ENCODE measurements at regions not wholly inside any gene's neighbourhood (a gene's known extent, or its start where the extent isn't known, plus 50 kb on each side); places are given as distances from the start of the nearest gene placed in this dataset.

DNA sequence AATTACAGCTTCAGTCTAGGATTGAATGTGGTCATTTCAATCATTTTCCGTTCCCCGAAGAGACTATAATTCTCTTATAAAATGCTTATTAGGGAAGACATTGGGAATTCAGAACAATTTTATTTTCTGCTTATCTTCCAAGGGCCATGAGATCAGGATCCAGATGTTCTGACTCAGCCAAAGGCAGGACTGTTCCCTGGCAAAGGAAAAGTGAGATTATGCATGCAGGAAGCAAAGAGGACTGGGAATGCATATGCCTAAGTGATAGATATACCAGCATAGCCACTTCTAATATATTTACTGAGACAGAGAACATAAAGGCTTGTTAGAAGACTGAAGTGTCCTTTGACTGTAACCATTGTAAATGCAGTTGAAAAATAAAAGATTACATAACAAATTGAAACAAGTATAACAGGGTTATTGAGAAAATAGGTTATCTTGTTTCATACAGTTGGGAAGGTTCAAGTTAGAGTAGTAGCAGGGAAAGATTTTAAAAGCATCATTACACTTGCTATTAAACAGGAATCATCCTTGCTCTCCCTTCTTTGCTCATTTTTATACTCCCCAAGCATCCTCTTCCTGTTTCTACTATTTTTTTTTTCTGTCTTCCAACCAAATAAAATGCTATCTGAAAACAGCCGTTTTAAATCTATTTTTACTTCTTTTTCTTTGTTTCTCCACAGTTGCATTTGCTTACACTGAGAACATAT is 439.6 kb upstream of the ADAMTS5 start:
- Histone ChIP-seq H3K27ac (no peak overlapping the region), H3K4me1 (ENCODE audit: low read depth) (no peaks in the 10 kb centered on the region), H3K36me3 (no peaks in the 10 kb centered on the region), H3K27me3 (no peaks in the 10 kb centered on the region), H3K9me3 (ENCODE audit: low read depth) (no peaks in the 10 kb centered on the region), H3K4me3 (no peak overlapping the region)
- TF ChIP-seq, protein P1, sequence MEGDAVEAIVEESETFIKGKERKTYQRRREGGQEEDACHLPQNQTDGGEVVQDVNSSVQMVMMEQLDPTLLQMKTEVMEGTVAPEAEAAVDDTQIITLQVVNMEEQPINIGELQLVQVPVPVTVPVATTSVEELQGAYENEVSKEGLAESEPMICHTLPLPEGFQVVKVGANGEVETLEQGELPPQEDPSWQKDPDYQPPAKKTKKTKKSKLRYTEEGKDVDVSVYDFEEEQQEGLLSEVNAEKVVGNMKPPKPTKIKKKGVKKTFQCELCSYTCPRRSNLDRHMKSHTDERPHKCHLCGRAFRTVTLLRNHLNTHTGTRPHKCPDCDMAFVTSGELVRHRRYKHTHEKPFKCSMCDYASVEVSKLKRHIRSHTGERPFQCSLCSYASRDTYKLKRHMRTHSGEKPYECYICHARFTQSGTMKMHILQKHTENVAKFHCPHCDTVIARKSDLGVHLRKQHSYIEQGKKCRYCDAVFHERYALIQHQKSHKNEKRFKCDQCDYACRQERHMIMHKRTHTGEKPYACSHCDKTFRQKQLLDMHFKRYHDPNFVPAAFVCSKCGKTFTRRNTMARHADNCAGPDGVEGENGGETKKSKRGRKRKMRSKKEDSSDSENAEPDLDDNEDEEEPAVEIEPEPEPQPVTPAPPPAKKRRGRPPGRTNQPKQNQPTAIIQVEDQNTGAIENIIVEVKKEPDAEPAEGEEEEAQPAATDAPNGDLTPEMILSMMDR (IDR thresholded peaks at IDR 0.05; ENCODE audit: low read depth, low read length), result no peak
- DNase-seq (ENCODE audit: low read depth in 1 of 2, low spot score in 1 of 2), result peak in 1 of 2 donors; percentile 71

DNA sequence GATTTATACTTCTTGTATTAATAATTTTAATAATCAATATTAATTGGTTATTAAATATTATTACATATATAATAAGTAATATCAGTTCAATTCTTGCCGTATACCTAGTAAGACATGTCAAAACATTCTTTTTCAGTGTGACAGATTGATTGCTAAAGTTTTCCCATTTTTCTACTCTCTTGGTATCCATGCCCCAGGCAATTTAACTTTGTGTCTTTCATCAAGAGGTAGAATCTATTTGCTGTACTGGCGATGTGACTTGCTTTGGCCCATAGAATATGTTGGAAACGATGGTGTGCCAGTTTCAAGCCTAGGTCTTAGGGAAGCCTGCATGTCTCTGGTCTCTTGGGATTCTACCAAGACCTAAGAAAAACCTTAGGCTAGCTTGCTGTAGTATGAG is 436.1 kb upstream of the ADAMTS5 start:
- no peak overlapping the region for H3K27ac ChIP-seq
- no peaks in the 10 kb centered on the region for H3K9me3 ChIP-seq (ENCODE audit: low read depth)
- H3K27me3 ChIP-seq, result no peaks in the 10 kb centered on the region
- H3K36me3 ChIP-seq, result no peaks in the 10 kb centered on the region
- TF ChIP-seq, protein P1 (IDR thresholded peaks at IDR 0.05; ENCODE audit: low read depth, low read length), result no peak
- no peak for DNase-seq (ENCODE audit: low read depth in 1 of 2, low spot score in 1 of 2)
- no peak overlapping the region for H3K4me3 ChIP-seq
- peaks cover 7% of the 10 kb centered on the region for H3K4me1 ChIP-seq (ENCODE audit: low read depth)

DNA sequence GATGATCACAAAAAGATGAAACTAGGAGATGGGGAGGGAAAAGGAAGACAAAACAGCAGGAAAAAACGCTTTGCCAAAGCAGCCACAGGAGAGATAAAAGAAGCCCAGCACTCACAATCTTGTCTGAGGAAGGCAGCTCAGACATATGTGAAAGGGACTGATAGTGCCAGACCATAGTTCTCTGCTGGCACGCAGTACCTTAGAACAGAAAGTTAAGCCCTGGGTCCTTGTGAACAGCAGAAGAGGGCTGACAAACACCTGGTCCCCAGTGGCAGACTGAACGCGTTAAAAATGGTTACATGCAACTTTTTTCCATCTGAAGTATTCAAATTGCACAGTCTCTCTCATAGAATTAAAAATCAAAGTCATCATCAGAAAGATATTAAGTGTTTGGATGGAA is 433.2 kb upstream of the ADAMTS5 start:
- Histone ChIP-seq H3K36me3 (no peaks in the 10 kb centered on the region), H3K4me3 (no peak overlapping the region), H3K27me3 (no peaks in the 10 kb centered on the region), H3K9me3 (ENCODE audit: low read depth) (no peaks in the 10 kb centered on the region), H3K4me1 (ENCODE audit: low read depth) (peaks cover 7% of the 10 kb centered on the region), H3K27ac (no peak overlapping the region)
- TF ChIP-seq, protein P1 (IDR thresholded peaks at IDR 0.05; ENCODE audit: low read depth, low read length), result no peak
- DNase-seq (ENCODE audit: low read depth in 1 of 2, low spot score in 1 of 2), result no peak

DNA sequence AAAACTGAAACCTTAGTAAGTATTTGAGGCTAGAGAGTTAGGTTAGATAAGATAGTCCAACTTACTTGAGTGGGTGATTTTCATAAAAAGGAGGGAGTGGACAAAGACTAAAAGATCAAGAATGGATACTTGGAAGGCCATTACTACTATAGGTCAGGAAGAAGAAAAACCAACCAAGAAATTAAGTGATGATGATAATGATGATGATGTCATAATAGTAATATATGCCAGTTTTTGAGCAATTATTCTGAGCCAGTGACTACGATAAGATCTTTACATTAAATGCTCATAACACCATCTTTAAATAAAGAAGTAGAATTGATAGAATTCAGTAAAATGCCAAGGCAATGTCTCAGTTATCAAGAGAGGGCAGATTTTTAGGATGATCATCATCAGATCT is 430.7 kb upstream of the ADAMTS5 start:
- TF ChIP-seq, protein P1 (IDR thresholded peaks at IDR 0.05; ENCODE audit: low read depth, low read length), result no peak
- H3K4me1 ChIP-seq (ENCODE audit: low read depth), result peaks cover 7% of the 10 kb centered on the region

DNA sequence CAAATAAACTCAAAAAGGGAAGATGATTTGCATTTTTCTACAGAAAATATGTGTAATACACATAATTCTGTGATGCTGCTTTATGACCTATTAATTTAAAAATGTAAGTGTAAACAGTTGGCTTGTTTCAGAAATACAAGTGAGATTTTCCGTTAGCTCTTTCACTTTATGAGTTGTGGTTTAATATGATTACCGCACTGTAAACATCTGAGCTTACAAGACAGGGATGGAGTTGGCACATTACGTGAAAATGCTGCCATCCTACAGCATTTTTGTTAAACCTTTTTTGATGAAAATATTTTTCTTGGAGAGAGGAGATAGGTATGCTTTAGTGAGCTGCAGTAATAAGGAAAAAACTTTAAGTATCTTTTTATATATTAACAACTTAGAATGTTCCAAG is 426.8 kb upstream of the ADAMTS5 start:
- no peak for DNase-seq (ENCODE audit: low read depth in 1 of 2, low spot score in 1 of 2)
- no peaks in the 10 kb centered on the region for H3K36me3 ChIP-seq
- H3K27me3 ChIP-seq, result no peaks in the 10 kb centered on the region
- no peaks in the 10 kb centered on the region for H3K9me3 ChIP-seq (ENCODE audit: low read depth)
- H3K4me3 ChIP-seq, result no peak overlapping the region
- no peaks in the 10 kb centered on the region for H3K4me1 ChIP-seq (ENCODE audit: low read depth)
- TF ChIP-seq, protein P1 (IDR thresholded peaks at IDR 0.05; ENCODE audit: low read depth, low read length), result no peak
- no peak overlapping the region for H3K27ac ChIP-seq

More for the DNA sequence above, 430.7 kb upstream of the ADAMTS5 start:
- DNase-seq (ENCODE audit: low read depth in 1 of 2, low spot score in 1 of 2), result no peak
- no peak overlapping the region for H3K27ac ChIP-seq
- no peaks in the 10 kb centered on the region for H3K36me3 ChIP-seq
- no peaks in the 10 kb centered on the region for H3K27me3 ChIP-seq
- no peak overlapping the region for H3K4me3 ChIP-seq
- H3K9me3 ChIP-seq (ENCODE audit: low read depth), result no peaks in the 10 kb centered on the region
